ENCODE measurements at regions not wholly inside any gene's neighbourhood (a gene's known extent, or its start where the extent isn't known, plus 50 kb on each side); places are given as distances from the start of the nearest gene placed in this dataset.
A peak's percentile ranks its signal among the peaks of the same experiment; 100 is the strongest.

GRCh38 chr9:88326936-88327335 lies 61.3 kb upstream of the SPIN1 start:
- no peak for DNase-seq

- DNase-seq = no peak
Observed at GRCh38 chr9:88326015-88326414, 62.2 kb upstream of the SPIN1 start.

GRCh38 chr9:88322906-88323566 lies 65.2 kb upstream of the SPIN1 start:
- DNase-seq = peak; percentile 76

GRCh38 chr9:88321764-88322163 lies 66.5 kb upstream of the SPIN1 start:
- DNase-seq = no peak

GRCh38 chr9:88320748-88321415 lies 67.4 kb upstream of the SPIN1 start:
- DNase-seq = no peak

GRCh38 chr9:88319936-88320747 lies 68.1 kb upstream of the SPIN1 start:
- no peak for DNase-seq

- peak; percentile 80 for DNase-seq
Observed at GRCh38 chr9:88313364-88314220, 74.7 kb upstream of the SPIN1 start.

GRCh38 chr9:88312517-88313103 lies 75.6 kb upstream of the SPIN1 start:
- no peak for DNase-seq

GRCh38 chr9:88312045-88312444 lies 76.2 kb upstream of the SPIN1 start:
- DNase-seq = no peak

GRCh38 chr9:88310310-88310980 lies 77.8 kb upstream of the SPIN1 start:
- DNase-seq = no peak

- DNase-seq = no peak
Observed at GRCh38 chr9:88308831-88309560, 79.2 kb upstream of the SPIN1 start.

GRCh38 chr9:88307136-88307535 lies 81.1 kb upstream of the SPIN1 start:
- DNase-seq = no peak

- DNase-seq = peak; percentile 73
Observed at GRCh38 chr9:88303721-88304451, 84.4 kb upstream of the SPIN1 start.

- DNase-seq = no peak
Observed at GRCh38 chr9:88302579-88303324, 85.5 kb upstream of the SPIN1 start.

- no peak for DNase-seq
Observed at GRCh38 chr9:88300556-88300955, 87.7 kb upstream of the SPIN1 start.

GRCh38 chr9:88291856-88292255 lies 96.4 kb upstream of the SPIN1 start:
- no peak for DNase-seq

GRCh38 chr9:88291056-88291455 lies 97.2 kb upstream of the SPIN1 start:
- DNase-seq = no peak

- DNase-seq = no peak
Observed at GRCh38 chr9:88289532-88289931, 98.7 kb upstream of the SPIN1 start.

- DNase-seq = no peak
Observed at GRCh38 chr9:88287972-88288371, 100.3 kb upstream of the SPIN1 start.

Measured in activated effector memory CD4-positive, alpha-beta T cell treated with anti-CD3 and anti-CD28 coated beads, Interleukin-2, amount 50 U/mL, for 16 hours (primary cell).